ENCODE measurements at regions not wholly inside any gene's neighbourhood (a gene's known extent, or its start where the extent isn't known, plus 50 kb on each side); places are given as distances from the start of the nearest gene placed in this dataset.
"Not testable (repeated sequence)": the region's sequence is repeated elsewhere in the genome, so short reads cannot be mapped to it uniquely, and the experiment has no call there.

DNA sequence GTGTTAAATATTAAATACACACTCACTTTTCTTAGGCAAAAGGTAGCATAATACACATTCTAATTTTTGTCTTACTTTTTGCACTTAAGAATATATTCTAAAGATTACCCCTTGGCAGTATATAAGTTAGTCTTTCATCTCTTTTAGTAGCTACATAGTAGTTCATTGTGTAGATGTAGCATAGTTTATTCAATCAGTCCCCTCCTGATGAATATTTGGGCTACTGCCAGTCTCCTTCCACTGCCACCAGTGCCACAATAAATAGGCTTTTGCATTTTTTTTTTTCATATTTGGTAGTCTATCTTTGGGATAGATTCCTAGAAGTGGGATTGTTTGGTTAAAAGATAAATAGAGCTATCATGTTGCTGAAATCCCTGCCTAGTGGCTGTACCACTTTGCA lies 388.8 kb upstream of the RUNX1 start:
- TF ChIP-seq, protein P1, sequence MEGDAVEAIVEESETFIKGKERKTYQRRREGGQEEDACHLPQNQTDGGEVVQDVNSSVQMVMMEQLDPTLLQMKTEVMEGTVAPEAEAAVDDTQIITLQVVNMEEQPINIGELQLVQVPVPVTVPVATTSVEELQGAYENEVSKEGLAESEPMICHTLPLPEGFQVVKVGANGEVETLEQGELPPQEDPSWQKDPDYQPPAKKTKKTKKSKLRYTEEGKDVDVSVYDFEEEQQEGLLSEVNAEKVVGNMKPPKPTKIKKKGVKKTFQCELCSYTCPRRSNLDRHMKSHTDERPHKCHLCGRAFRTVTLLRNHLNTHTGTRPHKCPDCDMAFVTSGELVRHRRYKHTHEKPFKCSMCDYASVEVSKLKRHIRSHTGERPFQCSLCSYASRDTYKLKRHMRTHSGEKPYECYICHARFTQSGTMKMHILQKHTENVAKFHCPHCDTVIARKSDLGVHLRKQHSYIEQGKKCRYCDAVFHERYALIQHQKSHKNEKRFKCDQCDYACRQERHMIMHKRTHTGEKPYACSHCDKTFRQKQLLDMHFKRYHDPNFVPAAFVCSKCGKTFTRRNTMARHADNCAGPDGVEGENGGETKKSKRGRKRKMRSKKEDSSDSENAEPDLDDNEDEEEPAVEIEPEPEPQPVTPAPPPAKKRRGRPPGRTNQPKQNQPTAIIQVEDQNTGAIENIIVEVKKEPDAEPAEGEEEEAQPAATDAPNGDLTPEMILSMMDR (IDR thresholded peaks at IDR 0.05), result no peak
- H3K4me3 ChIP-seq, result no peak overlapping the region
- H3K36me3 ChIP-seq, result no peaks in the 10 kb centered on the region
- no peak overlapping the region for H3K27ac ChIP-seq
- DNase-seq (no peak), ATAC-seq (no peak)
- intact Hi-C loops (cut with DNase I), result no loop called here
- peaks cover 0 to 25% (median 9%) of the 10 kb centered on the region in 12 donors for H3K9me3 ChIP-seq
- peaks cover 0 to 8% (median 0%) of the 10 kb centered on the region in 9 donors for H3K27me3 ChIP-seq
- H3K4me1 ChIP-seq, result peaks cover 0 to 12% (median 0%) of the 10 kb centered on the region in 12 donors

DNA sequence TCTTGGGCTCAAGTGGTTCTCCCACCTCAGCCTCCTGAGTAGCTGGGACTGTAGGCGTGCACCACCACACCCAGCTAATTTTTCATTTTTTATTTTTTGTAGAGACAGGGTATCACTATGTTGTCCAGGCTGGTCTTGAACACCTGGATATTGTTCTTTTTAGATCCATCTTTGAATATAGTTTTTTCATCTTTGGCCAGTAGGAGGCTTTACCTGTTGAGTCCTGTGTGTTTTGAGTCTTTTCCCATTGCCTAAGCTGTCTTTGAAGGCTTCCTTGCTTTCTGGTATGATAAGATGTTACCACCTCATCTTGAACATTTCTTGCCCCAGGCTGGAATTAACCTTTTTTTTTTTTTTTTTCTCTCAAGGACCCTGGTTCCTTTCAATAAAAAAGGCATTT lies 387.8 kb upstream of the RUNX1 start:
- Histone ChIP-seq H3K4me3 (no peak overlapping the region), H3K9me3 (peaks cover 0 to 35% (median 17%) of the 10 kb centered on the region in 12 donors), H3K36me3 (no peaks in the 10 kb centered on the region), H3K27ac (no peak overlapping the region), H3K27me3 (peaks cover 0 to 8% (median 0%) of the 10 kb centered on the region in 9 donors), H3K4me1 (peaks cover 0 to 12% (median 0%) of the 10 kb centered on the region in 12 donors)
- DNase-seq (no peak), ATAC-seq (no peak)
- intact Hi-C loops (cut with DNase I), result no loop called here
- TF ChIP-seq, protein P1 (IDR thresholded peaks at IDR 0.05), result no peak
- no peak for TF ChIP-seq POLR2A (IDR thresholded peaks at IDR 0.05)
- WGBS, 4 donors, result 83 to 94% (median 89%) methylated on average over 1 of the region's 1 CpG

DNA sequence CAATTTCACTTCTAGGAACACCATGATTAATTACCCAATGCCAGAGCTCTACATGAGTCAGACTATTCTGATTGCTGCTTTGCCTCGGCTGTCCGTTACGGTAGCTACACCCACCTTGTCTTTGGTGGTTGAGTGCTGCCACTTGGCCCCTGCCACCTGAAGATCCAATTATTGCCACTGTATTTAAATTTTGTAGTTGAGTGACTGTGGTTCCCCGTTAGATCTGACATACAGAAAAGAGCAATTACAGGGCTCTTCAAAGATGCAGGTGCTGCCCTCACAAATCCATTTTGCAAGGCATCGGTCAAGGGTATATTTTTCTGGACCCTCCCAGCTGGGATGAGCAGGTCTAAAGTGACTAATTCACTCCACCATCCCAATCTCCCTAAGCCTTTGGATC lies 383.5 kb upstream of the RUNX1 start:
- intact Hi-C loops (cut with DNase I), result not testable (repeated sequence)
- 69 to 93% (median 71%) methylated on average over 4 to 5 of the region's 5 CpGs for WGBS, 4 donors

DNA sequence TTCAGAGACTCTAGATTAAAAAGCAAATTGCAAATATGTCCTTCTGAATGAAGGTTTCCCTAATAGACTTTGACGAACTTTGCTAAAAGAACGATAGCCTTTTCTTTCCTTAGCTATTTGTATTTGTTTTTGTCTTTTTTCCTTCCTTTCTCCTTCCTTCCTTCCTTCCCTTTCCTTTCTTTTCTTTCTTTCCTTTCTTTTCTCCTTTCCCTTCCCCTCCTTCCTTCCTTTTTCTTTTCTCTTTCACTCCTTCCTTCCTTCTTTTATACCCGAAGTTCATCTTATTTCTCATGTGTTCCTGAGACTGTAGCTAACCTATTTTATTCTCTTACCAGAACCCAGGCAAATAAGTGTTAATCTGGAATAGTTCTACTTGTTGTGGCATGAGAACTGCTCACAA lies 381.2 kb upstream of the RUNX1 start:
- Histone ChIP-seq H3K36me3 (no peaks in the 10 kb centered on the region), H3K4me1 (peaks cover 0 to 24% (median 7%) of the 10 kb centered on the region in 12 donors), H3K27me3 (peaks cover 0 to 21% (median 6%) of the 10 kb centered on the region in 9 donors), H3K27ac (no peak overlapping the region), H3K9me3 (peaks cover 0 to 44% (median 20%) of the 10 kb centered on the region in 12 donors), H3K4me3 (no peak overlapping the region)
- intact Hi-C loops (cut with DNase I), result no loop called here
- WGBS, 4 donors, result 88 to 89% (median 88%) methylated on average over 3 of the region's 3 CpGs
- ATAC-seq, result no peak
- TF ChIP-seq POLR2A (IDR thresholded peaks at IDR 0.05), result no peak
- TF ChIP-seq, protein P1 (IDR thresholded peaks at IDR 0.05), result no peak
- no peak for DNase-seq

More for the DNA sequence above, 383.5 kb upstream of the RUNX1 start:
- not testable (repeated sequence) for H3K27me3 ChIP-seq, DNase-seq, H3K4me3 ChIP-seq, H3K36me3 ChIP-seq, ATAC-seq, H3K27ac ChIP-seq
- H3K4me1 ChIP-seq, result peaks cover 0 to 18% (median 5%) of the 10 kb centered on the region in 12 donors
- peaks cover 0 to 45% (median 20%) of the 10 kb centered on the region in 12 donors for H3K9me3 ChIP-seq

DNA sequence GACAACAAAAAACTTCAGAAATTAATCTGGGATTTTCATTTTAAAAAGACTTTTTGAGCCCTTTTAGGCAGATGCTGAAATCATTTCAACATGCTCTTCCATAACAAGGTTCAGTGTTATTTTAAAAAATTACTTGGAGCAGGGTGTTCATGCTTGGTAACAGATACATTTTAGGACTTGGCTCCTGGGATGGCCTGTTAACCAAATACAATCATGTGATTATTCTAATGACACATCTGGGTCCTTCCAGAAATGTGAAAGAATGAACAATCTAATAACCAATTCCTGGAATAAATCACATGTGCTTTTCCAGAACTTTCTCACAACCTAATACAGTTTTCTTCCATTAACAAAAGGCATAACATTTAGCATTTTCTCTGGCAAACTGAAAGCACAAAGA lies 379.8 kb upstream of the RUNX1 start:
- intact Hi-C loops (cut with DNase I), result no loop called here
- DNase-seq, result no peak
- H3K27ac ChIP-seq, result peak overlapping the region in 7 of 12 donors; percentile 50 to 76 (median 62)
- no peak for TF ChIP-seq POLR2A (IDR thresholded peaks at IDR 0.05)
- TF ChIP-seq, protein P1 (IDR thresholded peaks at IDR 0.05), result no peak
- ATAC-seq, result peak; percentile 44 to 77 (median 58)
- H3K4me1 ChIP-seq, result peaks cover 0 to 28% (median 7%) of the 10 kb centered on the region in 12 donors
- no peak overlapping the region for H3K4me3 ChIP-seq
- no peaks in the 10 kb centered on the region for H3K36me3 ChIP-seq
- H3K9me3 ChIP-seq, result peaks cover 0 to 31% (median 14%) of the 10 kb centered on the region in 12 donors
- peaks cover 0 to 26% (median 6%) of the 10 kb centered on the region in 9 donors for H3K27me3 ChIP-seq

All from heart left ventricle (tissue), 16 donors.